OCI-LY1 (cell line): ENCODE measurements at regions not wholly inside any gene's neighbourhood (a gene's known extent, or its start where the extent isn't known, plus 50 kb on each side); places are given as distances from the start of the nearest gene placed in this dataset.

Experiments
- H2AFZ ChIP-seq: fragments of 200-600 bp; sonication (generic), shearing (Covaris generic); 2 replicates; pipeline ENCODE4 v1.6.0; 2014; ENCODE audit warnings: antibody characterized with exemption, mild to moderate bottlenecking, low read length
- H3F3A ChIP-seq: fragments of 200-600 bp; sonication (generic), shearing (Covaris generic); 2 replicates; pipeline ENCODE4 v1.6.0; 2014; ENCODE audit warnings: mild to moderate bottlenecking, antibody characterized with exemption, low read length, moderate library complexity; ENCODE audit not compliant: insufficient read depth
- H3K27ac ChIP-seq: fragments of 200-600 bp; sonication (generic); 2 replicates; pipeline ENCODE4 v1.5.1; 2014; ENCODE audit warnings: low read length, mixed run types, mild to moderate bottlenecking, low read depth; ENCODE audit not compliant: poor library complexity, severe bottlenecking
- H3K27me3 ChIP-seq: fragments of 200-600 bp; sonication (generic); 2 replicates; pipeline ENCODE4 v1.6.0; 2014; ENCODE audit warnings: antibody characterized with exemption, mild to moderate bottlenecking, low read length, moderate library complexity; ENCODE audit not compliant: insufficient read depth
- H3K36me3 ChIP-seq: fragments of 200-600 bp; sonication (generic); 2 replicates; pipeline ENCODE4 v1.6.1; 2014; ENCODE audit warnings: mild to moderate bottlenecking, antibody characterized with exemption, low read length, moderate library complexity, mixed read lengths; ENCODE audit not compliant: insufficient read depth
- H3K4me1 ChIP-seq: fragments of 200-600 bp; sonication (generic); 2 replicates; pipeline ENCODE4 v1.5.1; 2014; ENCODE audit warnings: mild to moderate bottlenecking, low read length, moderate library complexity; ENCODE audit not compliant: insufficient read depth, severe bottlenecking
- H3K4me2 ChIP-seq: fragments of 200-600 bp; sonication (generic), shearing (Covaris generic); 2 replicates; pipeline ENCODE4 v1.6.1; 2014; ENCODE audit warnings: low read length
- H3K4me3 ChIP-seq: fragments of 200-600 bp; sonication (generic); 2 replicates; pipeline ENCODE4 v1.5.1; 2014; ENCODE audit warnings: low read length, low read depth, mild to moderate bottlenecking, mixed read lengths; ENCODE audit not compliant: poor library complexity, severe bottlenecking
- H3K79me2 ChIP-seq: fragments of 200-600 bp; shearing (Covaris generic); 2 replicates; pipeline ENCODE4 v1.6.1; 2016; ENCODE audit warnings: mixed run types, low read length, mixed read lengths; ENCODE audit not compliant: insufficient read depth
- H3K9ac ChIP-seq: fragments of 200-600 bp; sonication (generic), shearing (Covaris generic); 2 replicates; pipeline ENCODE4 v1.6.1; 2014; ENCODE audit warnings: mild to moderate bottlenecking, low read length, mixed read lengths
- H3K9me2 ChIP-seq: fragments of 200-600 bp; sonication (generic), shearing (Covaris generic); 2 replicates; pipeline ENCODE4 v1.6.1; 2014; ENCODE audit warnings: low read depth, mild to moderate bottlenecking, low read length, mixed read lengths
- H3K9me3 ChIP-seq: fragments of 200-600 bp; shearing (Covaris generic); 2 replicates; pipeline ENCODE4 v1.6.1; 2014; ENCODE audit warnings: low read length, mixed read lengths
- H4K20me1 ChIP-seq: fragments of 200-600 bp; sonication (generic), shearing (Covaris generic); 2 replicates; pipeline ENCODE4 v1.6.0; 2016; ENCODE audit warnings: mild to moderate bottlenecking, low read length; ENCODE audit not compliant: insufficient read depth
- EZH2 ChIP-seq: fragments of 200-600 bp; sonication (generic), shearing (Covaris generic); IDR thresholded peaks from 2 replicates; pipeline ENCODE4 v1.8.0; 2017; ENCODE audit warnings: borderline replicate concordance, mixed run types, mild to moderate bottlenecking, antibody characterized with exemption, low read length, moderate library complexity, mixed read lengths
- TF ChIP-seq, protein P1 (sequence below): fragments of 200-600 bp; sonication (generic), shearing (Covaris generic); IDR thresholded peaks from 2 replicates; pipeline ENCODE4 v1.5.1; 2017; ENCODE audit warnings: mild to moderate bottlenecking, antibody characterized with exemption, low read length, moderate library complexity, mixed read lengths

DNA sequence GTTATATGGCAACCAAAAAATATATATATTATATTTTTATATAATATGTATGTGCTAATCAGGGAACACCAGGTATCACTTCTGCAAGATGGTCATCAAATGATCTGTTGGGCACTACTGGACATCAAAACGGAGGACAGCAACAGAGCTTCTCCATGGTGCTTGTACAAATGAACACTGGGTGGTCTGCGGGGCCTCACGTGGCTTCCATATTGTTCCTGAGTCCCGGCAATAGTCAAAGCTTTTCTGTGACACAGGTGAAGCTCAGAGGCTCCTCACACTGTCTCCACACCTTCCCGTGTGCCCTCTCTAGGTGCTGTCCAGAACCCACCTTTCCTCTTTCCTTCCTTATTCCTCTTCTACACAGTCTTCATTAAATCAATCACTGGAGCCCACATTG, 149.9 kb upstream of the PIRT start:
- Histone ChIP-seq H3K9ac (no peak overlapping the region), H3K9me2 (no peaks in the 10 kb centered on the region), H3K79me2 (no peaks in the 10 kb centered on the region), H3F3A (no peaks in the 10 kb centered on the region), H2AFZ (no peak overlapping the region), H3K4me3 (no peak overlapping the region), H3K9me3 (no peaks in the 10 kb centered on the region), H3K27ac (no peak overlapping the region), H4K20me1 (no peaks in the 10 kb centered on the region), H3K36me3 (no peaks in the 10 kb centered on the region), H3K4me2 (no peak overlapping the region), H3K27me3 (no peaks in the 10 kb centered on the region), H3K4me1 (no peaks in the 10 kb centered on the region)
- TF ChIP-seq EZH2, result no peak
- TF ChIP-seq, protein P1, sequence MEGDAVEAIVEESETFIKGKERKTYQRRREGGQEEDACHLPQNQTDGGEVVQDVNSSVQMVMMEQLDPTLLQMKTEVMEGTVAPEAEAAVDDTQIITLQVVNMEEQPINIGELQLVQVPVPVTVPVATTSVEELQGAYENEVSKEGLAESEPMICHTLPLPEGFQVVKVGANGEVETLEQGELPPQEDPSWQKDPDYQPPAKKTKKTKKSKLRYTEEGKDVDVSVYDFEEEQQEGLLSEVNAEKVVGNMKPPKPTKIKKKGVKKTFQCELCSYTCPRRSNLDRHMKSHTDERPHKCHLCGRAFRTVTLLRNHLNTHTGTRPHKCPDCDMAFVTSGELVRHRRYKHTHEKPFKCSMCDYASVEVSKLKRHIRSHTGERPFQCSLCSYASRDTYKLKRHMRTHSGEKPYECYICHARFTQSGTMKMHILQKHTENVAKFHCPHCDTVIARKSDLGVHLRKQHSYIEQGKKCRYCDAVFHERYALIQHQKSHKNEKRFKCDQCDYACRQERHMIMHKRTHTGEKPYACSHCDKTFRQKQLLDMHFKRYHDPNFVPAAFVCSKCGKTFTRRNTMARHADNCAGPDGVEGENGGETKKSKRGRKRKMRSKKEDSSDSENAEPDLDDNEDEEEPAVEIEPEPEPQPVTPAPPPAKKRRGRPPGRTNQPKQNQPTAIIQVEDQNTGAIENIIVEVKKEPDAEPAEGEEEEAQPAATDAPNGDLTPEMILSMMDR, result no peak

DNA sequence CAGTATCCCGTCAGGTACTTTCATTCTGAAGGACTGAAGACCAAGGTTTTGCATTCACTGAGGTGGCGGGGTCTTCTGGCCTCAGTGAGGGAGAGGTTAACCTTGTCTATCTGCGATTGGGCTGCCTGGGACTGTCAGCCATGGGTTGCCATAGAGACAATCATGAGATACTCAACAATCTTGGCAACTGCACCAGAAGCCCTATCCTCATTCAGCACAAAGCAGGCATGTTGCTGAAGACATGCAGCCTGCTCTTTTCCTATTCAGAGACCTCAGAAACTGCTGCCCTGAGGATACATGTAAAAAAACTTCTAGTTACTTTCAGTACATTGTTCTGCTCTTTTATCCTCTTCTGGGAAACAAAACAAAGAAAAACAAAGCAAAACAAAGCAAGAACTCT, 146.3 kb upstream of the PIRT start:
- Histone ChIP-seq H3K9me3 (no peaks in the 10 kb centered on the region), H3K4me3 (no peak overlapping the region), H3K27ac (no peak overlapping the region), H3K79me2 (no peaks in the 10 kb centered on the region), H3K9me2 (no peaks in the 10 kb centered on the region), H3F3A (no peaks in the 10 kb centered on the region), H3K27me3 (no peaks in the 10 kb centered on the region), H2AFZ (no peak overlapping the region), H3K4me1 (no peaks in the 10 kb centered on the region), H3K4me2 (no peak overlapping the region), H3K36me3 (no peaks in the 10 kb centered on the region), H4K20me1 (no peaks in the 10 kb centered on the region), H3K9ac (no peak overlapping the region)
- TF ChIP-seq EZH2, result no peak
- TF ChIP-seq, protein P1, result no peak

DNA sequence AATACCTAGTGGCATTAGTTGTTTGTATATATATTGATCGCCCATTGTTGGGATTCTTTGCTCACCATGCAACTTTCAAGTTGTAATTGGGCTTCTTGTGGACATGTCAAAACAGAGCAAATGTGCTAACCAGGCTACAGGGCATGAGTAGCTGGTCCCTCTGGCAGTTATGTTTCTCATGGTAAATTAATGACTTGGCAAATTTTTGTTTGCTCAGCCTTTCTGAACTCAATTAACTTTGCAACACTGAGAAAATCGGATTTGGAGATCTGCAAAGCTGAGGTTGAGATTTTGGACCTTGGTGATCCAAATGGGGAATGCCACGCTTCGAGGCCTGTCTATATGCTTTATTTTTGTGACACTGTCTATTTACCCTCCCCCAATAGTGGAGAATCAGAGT, 138.5 kb upstream of the PIRT start:
- Histone ChIP-seq H3K9ac (no peak overlapping the region), H3K4me3 (no peak overlapping the region), H3K9me3 (no peaks in the 10 kb centered on the region), H2AFZ (no peak overlapping the region), H3K4me1 (no peaks in the 10 kb centered on the region), H3K27me3 (no peaks in the 10 kb centered on the region), H3K27ac (no peak overlapping the region), H4K20me1 (no peaks in the 10 kb centered on the region), H3K36me3 (no peaks in the 10 kb centered on the region), H3K9me2 (no peaks in the 10 kb centered on the region), H3K4me2 (no peak overlapping the region), H3F3A (no peaks in the 10 kb centered on the region), H3K79me2 (no peaks in the 10 kb centered on the region)
- TF ChIP-seq EZH2, result no peak
- TF ChIP-seq, protein P1, result no peak
